ENCODE measurements at regions not wholly inside any gene's neighbourhood (a gene's known extent, or its start where the extent isn't known, plus 50 kb on each side); places are given as distances from the start of the nearest gene placed in this dataset.

- Histone ChIP-seq H4K20me1 (ENCODE audit: control insufficient read depth, insufficient read depth, insufficient read length) (no peaks in the 10 kb centered on the region), H2BK12ac (ENCODE audit: insufficient read length, low read depth, low read length) (no peak overlapping the region), H3K14ac (ENCODE audit: insufficient read depth, low read length) (no peak overlapping the region), H3K27me3 (ENCODE audit: insufficient read depth, low read length) (no peaks in the 10 kb centered on the region), H3K4me2 (ENCODE audit: insufficient read depth, insufficient read length, low read length) (no peak overlapping the region), H3K79me2 (ENCODE audit: insufficient read depth, low read length) (no peaks in the 10 kb centered on the region), H2AK5ac (ENCODE audit: insufficient read length, low read length) (no peak overlapping the region), H2BK20ac (ENCODE audit: low read depth, low read length, poor library complexity, severe bottlenecking) (no peak overlapping the region), H4K5ac (ENCODE audit: insufficient read length, low read depth, low read length) (no peak overlapping the region), H3K18ac (ENCODE audit: insufficient read length, low read depth, low read length) (no peak overlapping the region), H2BK120ac (ENCODE audit: low read depth, low read length, poor library complexity, severe bottlenecking) (no peak overlapping the region), H3T11ph (ENCODE audit: low read length) (no peak overlapping the region), H2BK15ac (ENCODE audit: low read depth, low read length) (no peak overlapping the region), H2BK5ac (ENCODE audit: insufficient read length, low read length) (no peak overlapping the region), H4K8ac (replicated peaks; ENCODE audit: insufficient read length, low read depth, low read length) (no peak overlapping the region), H3K4me1 (ENCODE audit: insufficient read depth, low read length) (no peaks in the 10 kb centered on the region), H3K79me1 (ENCODE audit: insufficient read depth, low read depth, low read length, poor library complexity, severe bottlenecking) (no peaks in the 10 kb centered on the region), H3K9me3 (ENCODE audit: control insufficient read depth, low read depth, low read length) (no peaks in the 10 kb centered on the region), H4K91ac (ENCODE audit: insufficient read length, low read depth, low read length) (no peak overlapping the region), H3K23me2 (ENCODE audit: insufficient read length, low read depth, low read length, poor library complexity, severe bottlenecking) (no peaks in the 10 kb centered on the region), H2AFZ (ENCODE audit: low read length) (no peak overlapping the region), H3K4ac (ENCODE audit: low read depth, low read length) (no peak overlapping the region), H3K56ac (ENCODE audit: insufficient read length, low read depth, low read length) (no peak overlapping the region), H3K27ac (ENCODE audit: insufficient read length, low read depth, low read length) (no peak overlapping the region), H3K23ac (ENCODE audit: insufficient read length, low read depth, low read length) (no peak overlapping the region), H3K9ac (ENCODE audit: extremely low read depth, insufficient read length, low read length) (no peak overlapping the region)
- WGBS (ENCODE audit: extremely low coverage, insufficient read length, low lambda C conversion rate) = no CpG with 5 or more reads among the region's 1 CpG
- no peaks in the 10 kb centered on the region for H3K36me3 Mint-ChIP-seq (ENCODE audit: insufficient read depth in 1 of 3, low read depth in 3 of 3)
- no peak overlapping the region for H3K4me3 Mint-ChIP-seq
- no peaks in the 10 kb centered on the region for H3K9me3 Mint-ChIP-seq
- H3K27me3 Mint-ChIP-seq (ENCODE audit: low read depth) = no peaks in the 10 kb centered on the region
- TF ChIP-seq CTCF (conservative IDR thresholded peaks at IDR 0.05) = no peak
- H3K27ac Mint-ChIP-seq = no peak overlapping the region
- no peak for DNase-seq
- peaks cover 8 to 9% of the 10 kb centered on the region in 2 experiments; a peak in 3 of 4 replicates for H3K4me1 Mint-ChIP-seq
Measured at GRCh38 chr3:20400686-20401085, 214.7 kb upstream of the SGO1 start.

Data from H9 (cell line).